T-helper 1 cell treated with Interleukin-12 subunit alpha and Interleukin-12 subunit beta and Interleukin-4 antibody, amounts not matched to agents 30 μg/mL and 1 μg/mL, for 36 hours (primary cell): ENCODE measurements at regions not wholly inside any gene's neighbourhood (a gene's known extent, or its start where the extent isn't known, plus 50 kb on each side); places are given as distances from the start of the nearest gene placed in this dataset.

Experiments
- H3K27ac Mint-ChIP-seq: one replicate; pipeline ENCODE4 v1.8.0; 2021; ENCODE audit warnings: mild to moderate bottlenecking, mixed read lengths
- H3K27me3 Mint-ChIP-seq: one replicate; pipeline ENCODE4 v1.8.0; 2021; ENCODE audit warnings: low read depth, mixed read lengths
- H3K36me3 Mint-ChIP-seq: one replicate; pipeline ENCODE4 v1.8.0; 2021; ENCODE audit warnings: low read depth, mixed read lengths
- H3K4me1 Mint-ChIP-seq: one replicate; pipeline ENCODE4 v1.8.0; 2021; ENCODE audit warnings: low read depth, mixed read lengths
- H3K4me3 Mint-ChIP-seq: one replicate; pipeline ENCODE4 v1.8.0; 2021; ENCODE audit warnings: mild to moderate bottlenecking, moderate library complexity, mixed read lengths
- H3K9me3 Mint-ChIP-seq: one replicate; pipeline ENCODE4 v1.8.0; 2021; ENCODE audit warnings: mixed read lengths

DNA sequence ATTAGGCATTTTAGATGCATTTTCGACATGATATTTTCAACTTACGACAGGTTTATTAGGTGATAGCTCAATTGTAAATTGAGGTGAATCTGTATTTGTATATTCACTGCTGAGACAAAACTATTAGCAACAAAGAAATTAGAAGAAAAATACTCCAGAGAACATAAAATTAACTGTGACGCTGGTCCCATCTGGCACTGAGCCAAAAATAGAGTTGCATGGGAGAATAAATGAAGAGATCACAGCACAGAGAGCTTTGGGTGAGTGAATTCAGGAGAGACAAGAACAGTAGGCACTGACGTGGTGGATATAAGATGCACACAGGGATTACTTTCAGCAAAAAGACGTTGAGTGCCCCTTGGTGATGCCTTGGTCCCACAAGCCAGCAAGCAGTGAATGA, 306.2 kb upstream of the RAB6C start:
- H3K36me3 Mint-ChIP-seq = no peaks in the 10 kb centered on the region

DNA sequence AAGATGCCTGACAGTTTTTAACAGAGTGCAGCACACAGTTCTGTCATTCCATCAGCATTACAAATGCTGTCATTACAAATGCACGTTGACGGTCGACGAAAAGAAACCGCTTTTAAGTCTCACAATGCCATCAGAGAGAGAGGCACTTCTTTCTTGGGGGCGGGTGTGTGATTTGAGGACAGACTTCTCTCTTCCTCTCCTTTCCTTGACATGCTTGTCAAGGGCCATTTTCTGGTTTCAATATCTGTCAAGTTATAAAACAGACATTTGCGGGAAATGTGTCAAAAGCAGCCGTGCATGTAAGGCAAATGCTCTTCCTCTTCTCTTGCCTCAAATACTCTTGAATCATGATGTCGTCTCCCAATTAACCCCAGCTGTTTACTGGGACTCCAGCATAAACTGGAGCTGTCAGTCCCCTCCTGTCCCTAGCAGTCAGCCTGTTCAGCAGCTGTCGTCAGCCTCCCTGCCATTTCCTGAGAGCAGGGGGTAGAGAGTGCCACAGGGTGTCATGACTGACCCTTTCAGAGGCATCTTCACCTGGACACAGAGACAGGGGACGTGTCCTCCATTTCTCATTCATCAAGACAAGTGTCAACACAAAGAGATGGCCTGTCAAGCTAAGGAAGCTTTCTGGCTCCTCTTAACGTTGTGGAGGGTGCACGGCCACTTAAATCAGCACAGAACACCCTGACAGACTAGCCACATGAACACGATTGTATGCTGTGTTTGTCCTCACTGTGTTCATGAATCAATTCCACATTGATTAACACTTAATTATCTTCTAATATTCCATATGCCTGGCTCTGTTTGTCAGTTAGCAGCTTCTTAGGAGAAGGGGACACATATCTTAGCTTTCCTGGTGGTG, 305.4 kb upstream of the RAB6C start:
- Mint-ChIP-seq H3K4me3 (no peak overlapping the region), H3K27me3 (peaks cover 3% of the 10 kb centered on the region), H3K4me1 (no peaks in the 10 kb centered on the region), H3K27ac (no peak overlapping the region), H3K9me3 (no peaks in the 10 kb centered on the region), H3K36me3 (no peaks in the 10 kb centered on the region)

More for the DNA sequence above, 306.2 kb upstream of the RAB6C start:
- Mint-ChIP-seq H3K4me1 (no peaks in the 10 kb centered on the region), H3K27me3 (peaks cover 3% of the 10 kb centered on the region), H3K4me3 (no peak overlapping the region), H3K9me3 (no peaks in the 10 kb centered on the region), H3K27ac (no peak overlapping the region)

DNA sequence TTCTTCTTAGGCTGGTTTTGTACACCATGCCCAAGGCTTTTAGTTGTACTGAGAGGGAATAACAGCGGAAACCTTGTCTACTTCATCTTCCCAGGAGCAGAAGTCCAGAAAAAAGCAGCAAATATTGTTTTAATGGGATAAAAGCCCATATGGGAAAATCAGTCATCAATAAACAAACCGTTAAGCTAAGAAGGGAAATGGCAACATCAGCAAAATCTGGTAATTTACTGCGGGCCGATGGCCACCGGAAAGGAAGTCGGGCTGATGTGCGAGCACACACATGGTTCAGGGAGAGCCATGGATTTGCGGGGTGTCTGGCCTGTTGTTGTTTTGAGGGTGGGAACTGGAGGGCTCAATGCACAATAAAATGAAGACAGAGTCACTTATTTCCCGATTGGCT, 300.7 kb upstream of the RAB6C start:
- H3K4me1 Mint-ChIP-seq = no peaks in the 10 kb centered on the region
- H3K27ac Mint-ChIP-seq = no peak overlapping the region
- peaks cover 3% of the 10 kb centered on the region for H3K27me3 Mint-ChIP-seq
- no peaks in the 10 kb centered on the region for H3K36me3 Mint-ChIP-seq
- H3K9me3 Mint-ChIP-seq = no peaks in the 10 kb centered on the region
- no peak overlapping the region for H3K4me3 Mint-ChIP-seq

DNA sequence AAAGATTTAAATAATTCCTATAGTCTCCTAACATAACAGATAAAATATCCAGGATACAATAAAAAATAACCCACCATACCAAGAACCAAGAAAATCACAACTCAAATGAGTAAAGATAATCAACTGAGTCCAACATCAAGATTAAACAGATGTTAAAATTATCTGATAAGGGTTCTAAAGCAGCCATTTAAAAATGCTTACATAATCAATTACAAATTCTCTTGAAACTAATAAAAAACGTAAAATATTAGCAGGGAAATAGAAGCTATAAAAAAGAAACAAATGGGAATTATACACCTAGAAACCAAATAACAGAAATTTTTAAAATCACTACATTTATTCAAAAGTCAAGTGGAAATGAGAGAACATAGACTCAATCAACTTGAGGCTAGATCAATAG, 297.7 kb upstream of the RAB6C start:
- Mint-ChIP-seq H3K4me3 (no peak overlapping the region), H3K27me3 (no peaks in the 10 kb centered on the region), H3K27ac (no peak overlapping the region), H3K36me3 (no peaks in the 10 kb centered on the region), H3K4me1 (no peaks in the 10 kb centered on the region), H3K9me3 (no peaks in the 10 kb centered on the region)

DNA sequence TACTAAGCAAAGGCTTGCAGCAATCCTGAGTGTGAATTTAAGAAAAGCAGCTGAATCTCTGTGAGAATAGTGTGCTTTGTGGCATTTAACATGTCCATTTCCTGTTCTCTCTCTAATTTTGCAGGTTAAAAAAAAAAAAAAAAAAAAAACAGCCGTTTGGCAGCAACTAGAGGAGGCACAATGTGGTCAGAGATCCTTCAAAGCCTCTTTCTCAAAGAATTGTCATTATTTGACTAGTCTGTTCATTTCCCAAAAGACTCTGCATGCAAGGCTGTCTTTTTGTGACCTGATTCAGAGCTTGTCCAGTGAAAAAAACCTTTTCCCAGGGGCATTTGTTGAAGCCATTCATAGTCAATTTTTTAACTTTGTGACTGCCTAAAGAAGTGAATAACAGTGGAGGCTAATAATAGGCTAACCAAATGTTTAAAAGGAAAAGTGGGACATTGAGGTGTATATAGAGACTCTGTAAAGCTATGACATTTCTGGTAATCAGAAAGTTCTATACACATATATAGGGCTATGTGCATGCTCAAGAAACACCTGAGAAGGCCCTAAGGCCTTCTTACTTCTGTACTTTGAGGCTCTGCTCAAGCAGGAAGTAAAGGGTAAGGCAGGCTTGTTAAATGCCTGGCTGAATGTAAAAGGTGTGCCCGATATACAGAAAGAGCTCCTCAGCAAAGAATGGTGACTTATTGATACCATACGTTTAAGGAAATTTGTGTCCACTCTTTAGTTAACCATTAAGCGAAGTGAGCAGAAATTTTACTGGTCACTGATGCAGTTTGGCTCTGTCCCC, 289.6 kb upstream of the RAB6C start:
- Mint-ChIP-seq H3K27me3 (peaks cover 3% of the 10 kb centered on the region), H3K36me3 (no peaks in the 10 kb centered on the region), H3K27ac (no peak overlapping the region), H3K9me3 (peaks cover 5% of the 10 kb centered on the region), H3K4me1 (no peaks in the 10 kb centered on the region), H3K4me3 (no peak overlapping the region)

DNA sequence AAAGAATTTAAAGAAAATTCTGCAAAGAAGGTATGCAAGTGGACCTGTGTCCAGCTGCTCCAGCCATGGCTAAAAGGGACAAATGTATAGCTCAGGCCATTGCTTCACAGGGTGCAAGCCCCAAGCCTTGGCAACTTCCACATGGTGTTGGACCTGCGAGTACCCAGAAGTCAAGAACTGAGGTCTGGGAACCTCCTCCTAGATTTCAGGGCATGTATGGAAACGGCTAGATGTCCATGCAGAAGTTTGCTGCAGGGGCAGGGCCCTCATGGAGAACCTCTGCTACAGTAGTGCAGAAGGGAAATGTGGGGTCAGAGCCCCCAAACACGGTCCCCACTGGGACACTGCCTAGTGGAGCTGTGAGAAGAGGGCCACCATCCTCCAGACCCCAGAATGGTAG, 284.0 kb upstream of the RAB6C start:
- Mint-ChIP-seq H3K27ac (no peak overlapping the region), H3K36me3 (no peaks in the 10 kb centered on the region), H3K4me1 (no peaks in the 10 kb centered on the region), H3K27me3 (peaks cover 3% of the 10 kb centered on the region), H3K9me3 (peaks cover 5% of the 10 kb centered on the region), H3K4me3 (no peak overlapping the region)

DNA sequence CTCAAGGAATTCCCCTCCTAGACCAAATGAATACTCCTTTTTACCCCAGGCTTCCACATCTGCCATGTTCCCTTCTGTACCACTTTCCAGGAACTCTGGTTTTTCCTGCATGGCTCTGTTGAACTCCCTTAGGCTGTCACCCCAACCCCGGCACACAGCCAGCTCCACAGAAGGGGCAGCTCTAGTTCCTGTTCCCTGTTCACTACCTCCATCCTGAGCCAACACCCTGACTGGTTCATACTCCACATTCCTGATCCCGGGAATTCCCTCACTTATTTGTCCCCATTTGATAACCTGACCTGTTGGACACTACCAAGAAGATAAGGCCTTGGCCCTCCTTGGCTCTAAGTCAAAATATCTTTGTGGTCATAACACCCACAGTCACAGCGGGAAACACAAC, 280.9 kb upstream of the RAB6C start:
- Mint-ChIP-seq H3K36me3 (no peaks in the 10 kb centered on the region), H3K4me3 (no peak overlapping the region), H3K4me1 (no peaks in the 10 kb centered on the region), H3K27me3 (no peaks in the 10 kb centered on the region), H3K27ac (no peak overlapping the region), H3K9me3 (no peaks in the 10 kb centered on the region)

DNA sequence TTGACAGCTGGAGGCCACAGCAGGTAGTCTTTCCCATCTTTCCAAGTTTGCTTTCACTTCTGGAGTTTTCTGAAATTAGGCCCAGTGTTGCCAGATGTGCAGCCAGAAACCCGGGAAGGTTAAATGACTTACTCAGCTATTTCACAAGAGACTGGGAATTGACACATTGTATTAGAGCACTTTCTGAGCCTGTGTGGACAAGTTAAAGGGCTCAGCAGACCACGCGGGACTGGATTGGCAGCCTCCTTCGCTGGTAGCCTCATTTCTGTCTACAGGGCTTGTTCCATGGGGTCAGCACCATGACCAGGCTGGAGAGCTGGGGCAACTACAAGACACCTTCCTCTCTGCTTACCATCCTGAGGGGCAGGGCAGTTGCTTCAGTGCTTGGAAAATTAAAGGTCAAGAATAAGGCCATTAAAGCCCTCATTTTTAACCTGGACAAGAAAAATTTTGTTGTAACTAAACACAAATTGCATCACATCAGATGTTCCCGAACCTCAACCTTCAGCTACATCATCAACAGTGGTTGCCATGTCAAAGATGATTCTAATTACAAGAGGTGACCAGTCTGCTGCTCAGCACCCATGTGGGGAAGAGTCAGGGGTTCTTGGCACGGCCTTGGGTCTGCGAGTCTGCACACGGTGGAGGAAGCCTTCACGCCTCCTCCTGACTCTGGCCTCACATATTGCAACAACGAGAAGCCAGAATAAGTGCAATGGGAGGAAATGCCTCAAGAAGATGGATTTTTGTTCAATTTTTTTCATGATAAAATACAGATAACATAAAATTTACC, 279.5 kb upstream of the RAB6C start:
- Mint-ChIP-seq H3K4me1 (no peaks in the 10 kb centered on the region), H3K27me3 (no peaks in the 10 kb centered on the region), H3K4me3 (no peak overlapping the region), H3K27ac (no peak overlapping the region), H3K36me3 (no peaks in the 10 kb centered on the region), H3K9me3 (no peaks in the 10 kb centered on the region)

DNA sequence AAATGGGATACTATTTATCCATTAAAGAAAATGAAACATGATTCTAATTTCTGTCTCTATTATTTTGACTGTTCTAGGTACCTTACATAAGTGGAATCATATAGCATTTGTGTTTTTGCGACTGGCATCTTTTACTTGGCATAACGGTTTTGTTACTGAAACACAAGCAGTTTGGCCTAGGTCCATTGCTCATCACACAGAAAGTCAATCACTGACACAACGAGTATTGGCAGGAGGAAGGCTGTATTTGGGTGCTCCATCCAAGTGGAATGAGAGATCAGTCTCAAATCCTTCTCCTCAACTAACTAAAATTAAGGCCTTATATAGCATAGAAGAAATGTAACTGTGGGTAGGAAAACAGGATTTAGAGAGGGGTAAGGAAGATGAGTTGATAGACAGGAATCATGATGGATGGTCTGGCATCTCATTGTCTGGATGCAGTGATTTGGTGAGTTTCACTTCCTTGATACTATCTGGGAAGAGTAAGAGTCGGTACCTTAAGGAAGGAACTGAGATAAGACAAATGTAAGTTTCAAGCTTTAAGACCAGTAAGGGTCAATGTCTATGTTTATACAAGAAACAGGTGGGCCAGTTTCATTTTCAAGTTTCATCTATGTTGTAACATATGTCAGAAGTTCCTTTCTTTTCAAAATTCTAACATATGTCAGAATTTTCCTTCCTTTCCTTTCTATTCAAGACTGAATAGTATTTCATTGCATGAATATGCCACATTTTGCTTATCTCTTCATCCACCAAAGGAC, 276.9 kb upstream of the RAB6C start:
- no peaks in the 10 kb centered on the region for H3K36me3 Mint-ChIP-seq
- H3K4me1 Mint-ChIP-seq = no peaks in the 10 kb centered on the region
- no peaks in the 10 kb centered on the region for H3K9me3 Mint-ChIP-seq
- H3K27me3 Mint-ChIP-seq = no peaks in the 10 kb centered on the region
- no peak overlapping the region for H3K27ac Mint-ChIP-seq
- H3K4me3 Mint-ChIP-seq = no peak overlapping the region

DNA sequence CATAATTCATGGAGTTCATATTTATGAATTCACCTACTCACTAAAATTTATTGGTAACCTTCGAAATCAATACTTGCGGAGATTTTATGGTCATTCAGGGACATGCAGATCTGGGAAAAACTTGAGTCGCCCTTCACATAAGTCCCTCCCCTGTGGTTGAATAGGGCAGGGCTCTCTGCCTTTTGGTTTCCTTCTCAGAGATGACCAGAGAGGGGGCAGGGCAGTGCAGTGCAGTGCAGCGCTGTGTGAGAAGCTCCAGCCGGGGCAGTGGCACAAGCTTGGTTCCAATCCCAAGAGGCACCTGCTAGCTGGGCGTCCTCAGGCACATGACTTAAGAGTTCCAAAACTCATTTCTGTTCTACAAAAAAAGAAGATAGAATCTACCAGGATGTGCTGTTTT, 274.4 kb upstream of the RAB6C start:
- H3K4me1 Mint-ChIP-seq = no peaks in the 10 kb centered on the region
- no peaks in the 10 kb centered on the region for H3K36me3 Mint-ChIP-seq
- H3K4me3 Mint-ChIP-seq = no peak overlapping the region
- no peak overlapping the region for H3K27ac Mint-ChIP-seq
- no peaks in the 10 kb centered on the region for H3K9me3 Mint-ChIP-seq
- no peaks in the 10 kb centered on the region for H3K27me3 Mint-ChIP-seq

DNA sequence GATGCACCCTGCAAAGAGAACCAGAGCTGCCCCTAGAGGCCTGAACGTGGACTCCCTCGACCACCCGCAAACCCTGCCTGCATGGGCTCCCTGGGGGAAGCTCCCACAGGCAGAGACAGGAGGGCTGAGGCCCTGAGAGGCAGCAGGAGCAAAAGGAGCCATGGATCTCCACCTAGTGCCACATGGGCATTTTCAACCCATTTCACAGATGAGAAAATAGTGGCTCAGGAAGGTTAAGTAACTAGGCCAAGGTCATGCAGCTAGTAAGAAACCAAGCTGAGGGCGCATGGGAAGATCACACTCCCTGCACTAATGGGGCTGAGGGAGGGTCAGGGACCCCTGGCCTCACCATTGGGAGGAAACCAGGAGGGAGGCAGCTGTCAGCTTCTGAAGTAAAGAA, 271.7 kb upstream of the RAB6C start:
- H3K36me3 Mint-ChIP-seq = no peaks in the 10 kb centered on the region
- no peaks in the 10 kb centered on the region for H3K9me3 Mint-ChIP-seq
- H3K4me3 Mint-ChIP-seq = no peak overlapping the region
- no peaks in the 10 kb centered on the region for H3K27me3 Mint-ChIP-seq
- no peak overlapping the region for H3K27ac Mint-ChIP-seq
- H3K4me1 Mint-ChIP-seq = no peaks in the 10 kb centered on the region

DNA sequence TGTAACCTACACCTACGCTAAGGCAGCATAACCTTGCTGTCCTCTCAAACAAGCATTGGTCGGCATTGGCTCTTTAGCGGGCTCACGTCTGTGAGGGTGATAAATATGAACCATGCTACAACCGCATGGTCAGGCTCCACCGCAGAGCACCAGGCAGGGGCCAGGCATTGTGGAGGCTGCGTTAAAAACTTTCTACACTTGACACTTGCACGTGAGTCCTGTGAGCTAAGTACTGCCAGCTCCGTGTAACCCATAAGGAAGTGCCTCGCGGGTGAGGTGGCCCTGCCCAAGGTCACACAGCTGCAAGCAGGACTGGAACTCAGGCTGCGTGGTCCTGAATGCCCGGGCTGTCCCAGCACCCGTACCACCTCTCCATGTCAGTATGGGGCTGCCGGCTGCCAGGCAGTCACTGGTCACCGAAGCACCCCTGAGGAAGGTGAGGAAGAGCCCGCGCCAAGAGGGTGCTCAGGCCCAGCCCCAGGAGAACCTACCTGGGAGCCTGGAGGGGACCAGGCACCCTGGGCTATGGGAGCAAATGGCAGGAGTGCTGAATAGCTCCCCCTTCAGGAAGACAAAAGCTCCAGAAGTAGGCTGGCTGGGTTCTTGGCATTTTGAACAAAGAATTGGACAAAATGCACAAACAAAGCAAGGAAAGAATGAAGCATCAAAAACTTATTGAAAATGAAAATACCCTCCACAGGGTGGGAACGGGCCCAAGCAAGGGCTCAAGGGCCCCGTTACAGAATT, 271.1 kb upstream of the RAB6C start:
- H3K9me3 Mint-ChIP-seq = no peaks in the 10 kb centered on the region
- H3K27ac Mint-ChIP-seq = no peak overlapping the region
- H3K4me1 Mint-ChIP-seq = no peaks in the 10 kb centered on the region
- no peak overlapping the region for H3K4me3 Mint-ChIP-seq
- H3K36me3 Mint-ChIP-seq = no peaks in the 10 kb centered on the region
- H3K27me3 Mint-ChIP-seq = no peaks in the 10 kb centered on the region

DNA sequence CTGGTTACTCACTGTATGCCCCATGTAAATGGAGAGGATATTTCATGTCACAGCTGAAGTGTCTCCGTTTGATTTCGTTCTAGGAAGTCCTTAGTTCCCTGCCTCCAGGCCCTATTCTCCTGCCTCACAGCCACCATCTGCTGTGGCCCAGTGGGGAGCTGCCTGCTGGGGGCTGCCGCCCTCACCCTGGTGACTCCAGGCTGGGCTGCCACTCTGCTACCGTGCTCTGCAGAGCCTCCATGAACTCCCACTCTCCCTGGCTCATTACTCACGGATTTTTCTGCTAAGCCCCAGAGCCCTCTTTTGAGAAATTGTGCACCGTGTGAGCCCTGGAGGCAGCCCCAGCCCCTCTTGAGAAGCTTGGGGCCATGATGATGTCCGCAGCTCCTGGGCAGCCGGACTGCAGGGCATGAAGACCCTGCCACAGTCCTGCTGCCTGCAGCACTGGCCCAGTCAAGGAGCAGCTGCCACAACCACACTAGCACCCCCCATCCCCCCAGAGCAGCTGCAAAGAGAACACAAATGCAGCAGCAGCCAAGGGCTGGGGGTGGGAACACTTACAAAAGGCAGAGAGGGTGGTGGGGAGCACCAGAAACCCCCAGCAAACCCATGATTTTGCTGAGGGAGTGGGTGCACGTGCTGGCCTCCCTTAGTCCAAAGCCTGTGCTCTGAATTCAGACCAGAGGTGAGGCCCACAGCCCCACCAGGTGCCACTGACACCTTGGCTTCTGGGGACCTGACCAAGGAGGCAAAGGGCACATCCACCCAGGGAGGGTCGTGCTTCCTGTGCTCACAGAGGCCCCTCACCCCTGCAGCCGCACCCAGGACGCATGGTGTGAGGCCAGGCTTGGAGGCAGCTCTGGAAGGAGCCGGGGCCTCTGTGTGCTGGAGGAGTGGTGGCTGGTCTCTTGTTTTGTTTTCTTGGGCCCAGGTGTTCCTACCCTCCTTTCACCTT, 270.2 kb upstream of the RAB6C start:
- Mint-ChIP-seq H3K4me3 (no peak overlapping the region), H3K36me3 (no peaks in the 10 kb centered on the region), H3K27ac (no peak overlapping the region), H3K9me3 (no peaks in the 10 kb centered on the region), H3K4me1 (no peaks in the 10 kb centered on the region), H3K27me3 (no peaks in the 10 kb centered on the region)
